ENCODE measurements at regions not wholly inside any gene's neighbourhood (a gene's known extent, or its start where the extent isn't known, plus 50 kb on each side); places are given as distances from the start of the nearest gene placed in this dataset.

DNA sequence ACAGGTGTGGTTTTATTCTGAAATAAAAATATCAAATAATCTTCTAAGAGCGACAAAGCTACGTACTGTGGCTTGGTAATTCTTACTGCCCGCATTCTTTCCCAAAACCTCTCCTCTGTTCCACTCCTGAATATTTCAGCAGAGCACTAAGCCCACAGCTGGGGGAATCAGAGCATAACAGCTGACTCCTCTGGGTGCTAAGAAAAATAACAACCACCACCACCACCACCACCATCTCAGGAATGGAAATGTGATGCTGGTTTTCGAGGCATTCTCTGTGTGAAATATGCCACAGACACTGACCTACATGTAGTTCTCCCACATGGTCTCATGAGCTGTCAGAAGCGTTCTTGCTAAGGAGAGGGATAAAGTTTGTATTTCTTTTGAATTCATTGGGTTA is 183.7 kb downstream of the BMP4 start:
- intact Hi-C loops (cut with micrococcal nuclease) = no loop called here
- H3K9me3 Mint-ChIP-seq = peaks cover 20% of the 10 kb centered on the region

DNA sequence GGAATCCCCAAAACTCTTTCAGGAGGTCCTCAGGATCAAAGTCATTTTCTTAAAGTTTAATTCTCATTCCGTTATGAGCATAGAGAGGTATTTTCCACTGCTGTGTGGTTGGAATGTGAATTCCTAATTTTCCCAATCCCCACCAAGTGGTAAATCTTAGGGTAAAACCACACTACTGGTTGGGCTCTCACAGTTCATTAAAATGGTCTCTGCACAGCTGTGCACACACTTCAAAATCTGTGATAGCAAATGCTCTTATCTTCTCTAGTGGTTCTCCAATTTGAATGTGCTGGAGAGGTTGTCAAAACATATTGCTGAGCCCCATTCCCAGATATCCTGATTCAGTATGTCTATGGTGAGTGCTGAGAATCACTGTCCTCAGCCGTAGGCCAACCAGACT is 189.1 kb downstream of the BMP4 start:
- no peaks in the 10 kb centered on the region for H3K27me3 Mint-ChIP-seq
- H3K4me3 Mint-ChIP-seq = no peak overlapping the region
- no peaks in the 10 kb centered on the region for H3K4me1 Mint-ChIP-seq (ENCODE audit: low read depth)
- H3K27ac Mint-ChIP-seq = no peak overlapping the region
- intact Hi-C loops (cut with micrococcal nuclease) = no loop called here
- H3K36me3 Mint-ChIP-seq (ENCODE audit: low read depth) = no peaks in the 10 kb centered on the region
- H3K9me3 Mint-ChIP-seq = peaks cover 20% of the 10 kb centered on the region

More for the DNA sequence above, 183.7 kb downstream of the BMP4 start:
- Mint-ChIP-seq H3K36me3 (ENCODE audit: low read depth) (no peaks in the 10 kb centered on the region), H3K27me3 (no peaks in the 10 kb centered on the region), H3K27ac (no peak overlapping the region), H3K4me3 (no peak overlapping the region), H3K4me1 (ENCODE audit: low read depth) (no peaks in the 10 kb centered on the region)

DNA sequence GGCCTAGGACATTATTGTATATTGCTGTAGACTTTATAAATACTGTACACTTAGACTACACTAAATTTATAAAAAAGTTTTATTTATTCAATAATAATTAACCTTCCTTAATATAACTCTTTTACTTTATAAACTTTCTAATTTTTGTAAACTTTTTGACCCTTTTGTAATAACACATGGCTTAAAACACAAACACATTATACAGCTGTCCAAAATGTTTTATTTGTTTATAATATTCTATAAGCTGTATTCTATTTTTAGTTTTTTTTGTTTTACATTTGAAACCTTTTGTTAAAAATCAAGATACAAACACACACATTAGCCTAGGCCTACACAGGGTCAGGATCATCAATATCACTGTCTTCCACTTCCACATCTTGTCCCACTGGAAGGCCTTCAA is 190.0 kb downstream of the BMP4 start:
- intact Hi-C loops (cut with micrococcal nuclease) = no loop called here
- Mint-ChIP-seq H3K27ac (no peak overlapping the region), H3K4me3 (no peak overlapping the region), H3K4me1 (ENCODE audit: low read depth) (no peaks in the 10 kb centered on the region), H3K36me3 (ENCODE audit: low read depth) (no peaks in the 10 kb centered on the region), H3K27me3 (no peaks in the 10 kb centered on the region), H3K9me3 (peaks cover 25% of the 10 kb centered on the region)

DNA sequence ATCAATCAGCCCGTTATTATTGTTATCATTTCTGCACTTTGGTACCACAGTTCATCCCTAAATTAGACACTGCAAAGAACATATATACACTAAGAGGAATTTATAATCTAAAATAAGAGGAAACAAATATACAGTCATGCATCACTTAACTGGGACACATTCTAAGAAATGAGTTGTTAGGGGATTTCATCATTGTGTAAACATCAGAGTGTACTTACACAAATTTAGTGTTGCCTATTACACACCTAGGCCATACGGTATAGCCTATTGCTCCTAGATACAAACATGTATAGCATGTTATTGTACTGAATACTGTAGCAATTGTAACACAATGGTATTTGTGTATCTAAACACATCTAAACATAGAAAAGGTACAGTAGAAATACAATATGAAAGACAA is 190.5 kb downstream of the BMP4 start:
- no peak overlapping the region for H3K27ac Mint-ChIP-seq
- no peaks in the 10 kb centered on the region for H3K27me3 Mint-ChIP-seq
- no peaks in the 10 kb centered on the region for H3K36me3 Mint-ChIP-seq (ENCODE audit: low read depth)
- H3K4me3 Mint-ChIP-seq = no peak overlapping the region
- H3K9me3 Mint-ChIP-seq = peaks cover 30% of the 10 kb centered on the region
- no peaks in the 10 kb centered on the region for H3K4me1 Mint-ChIP-seq (ENCODE audit: low read depth)
- intact Hi-C loops (cut with micrococcal nuclease) = no loop called here

DNA sequence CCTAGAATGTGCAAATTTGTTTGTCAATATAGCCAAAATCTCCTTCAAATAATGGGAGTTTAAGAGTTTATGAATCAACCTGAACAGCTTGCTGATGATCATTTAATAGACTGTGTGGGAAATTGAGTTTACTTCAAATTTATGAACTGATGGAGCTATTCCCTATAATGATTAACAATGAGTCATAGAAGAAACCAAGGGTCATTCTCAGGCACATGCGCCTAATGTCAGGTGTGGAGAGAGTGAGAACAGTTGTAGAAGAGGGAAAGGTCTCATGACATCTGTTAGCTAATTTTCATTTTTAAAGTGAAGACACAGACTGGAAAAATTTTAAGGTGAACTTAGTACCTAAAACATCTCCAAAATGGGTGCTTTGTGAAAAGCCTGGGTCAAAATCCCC is 191.8 kb downstream of the BMP4 start:
- Mint-ChIP-seq H3K27ac (no peak overlapping the region), H3K27me3 (no peaks in the 10 kb centered on the region), H3K4me1 (ENCODE audit: low read depth) (no peaks in the 10 kb centered on the region), H3K9me3 (peaks cover 28% of the 10 kb centered on the region), H3K4me3 (no peak overlapping the region), H3K36me3 (ENCODE audit: low read depth) (no peaks in the 10 kb centered on the region)
- intact Hi-C loops (cut with micrococcal nuclease) = no loop called here

DNA sequence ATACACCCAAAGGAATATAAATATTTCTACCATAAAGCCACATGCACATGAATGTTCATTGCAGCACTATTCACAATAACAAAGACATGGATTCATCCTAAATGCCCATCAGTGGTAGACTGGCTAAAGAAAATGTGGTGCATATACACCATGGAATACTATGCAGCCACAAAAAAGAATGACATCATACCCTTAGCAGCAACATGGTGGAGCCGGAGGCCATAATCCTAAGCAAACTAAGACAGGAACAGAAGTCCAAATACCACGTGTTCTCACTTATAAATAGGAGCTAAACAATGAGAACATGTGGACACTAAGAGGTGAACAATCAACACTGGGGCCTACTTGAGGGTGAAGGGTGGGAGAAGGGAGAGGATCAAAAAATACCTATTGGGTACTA is 198.5 kb downstream of the BMP4 start:
- intact Hi-C loops (cut with micrococcal nuclease) = no loop called here
- no peak overlapping the region for H3K27ac Mint-ChIP-seq
- no peaks in the 10 kb centered on the region for H3K27me3 Mint-ChIP-seq
- H3K9me3 Mint-ChIP-seq = peaks cover 37% of the 10 kb centered on the region
- H3K4me3 Mint-ChIP-seq = no peak overlapping the region
- H3K36me3 Mint-ChIP-seq (ENCODE audit: low read depth) = no peaks in the 10 kb centered on the region
- H3K4me1 Mint-ChIP-seq (ENCODE audit: low read depth) = no peaks in the 10 kb centered on the region

DNA sequence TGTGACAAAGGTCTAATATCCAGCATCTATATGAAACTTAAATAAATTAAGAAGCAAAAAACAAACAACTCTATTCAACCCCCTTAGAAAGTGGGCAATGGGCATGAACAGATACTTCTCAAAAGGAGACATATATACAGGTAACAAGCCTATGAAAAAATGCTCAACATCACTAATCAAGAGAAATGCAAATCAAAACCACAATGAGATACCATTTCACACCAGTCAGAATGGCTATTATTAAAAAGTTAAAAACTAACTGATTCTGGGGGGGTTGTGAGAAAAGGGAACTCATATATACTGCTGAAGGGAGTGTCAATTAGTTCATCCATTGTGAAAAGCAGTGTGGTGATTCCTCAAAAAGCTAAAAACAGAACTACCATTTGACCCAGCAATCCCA is 198.9 kb downstream of the BMP4 start:
- Mint-ChIP-seq H3K4me1 (ENCODE audit: low read depth) (no peaks in the 10 kb centered on the region), H3K27me3 (no peaks in the 10 kb centered on the region), H3K27ac (no peak overlapping the region), H3K4me3 (no peak overlapping the region), H3K9me3 (peaks cover 37% of the 10 kb centered on the region), H3K36me3 (ENCODE audit: low read depth) (no peaks in the 10 kb centered on the region)
- intact Hi-C loops (cut with micrococcal nuclease) = no loop called here

DNA sequence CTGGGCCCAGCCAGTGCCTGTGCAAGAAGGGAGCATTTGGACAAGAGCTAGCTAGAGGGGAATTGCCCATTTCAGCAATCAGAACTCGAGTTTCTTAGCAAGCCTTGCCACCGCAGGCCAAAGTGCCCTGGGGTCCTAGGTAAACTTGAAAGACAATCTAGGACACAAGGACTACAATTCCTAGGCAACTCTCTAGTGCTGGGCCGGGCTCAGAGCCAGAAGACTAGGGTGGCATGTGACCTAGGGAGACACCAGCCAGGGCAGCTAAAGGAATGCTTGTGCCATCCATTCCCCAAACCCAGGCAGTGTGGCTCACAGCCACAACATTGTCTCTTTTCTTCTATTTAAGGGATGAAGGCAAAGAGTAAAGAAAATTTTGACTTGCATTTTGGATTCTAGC is 205.0 kb downstream of the BMP4 start:
- Mint-ChIP-seq H3K36me3 (ENCODE audit: low read depth) (no peaks in the 10 kb centered on the region), H3K4me3 (no peak overlapping the region), H3K4me1 (ENCODE audit: low read depth) (no peaks in the 10 kb centered on the region), H3K9me3 (peaks cover 20% of the 10 kb centered on the region), H3K27ac (no peak overlapping the region), H3K27me3 (no peaks in the 10 kb centered on the region)
- intact Hi-C loops (cut with micrococcal nuclease) = no loop called here

DNA sequence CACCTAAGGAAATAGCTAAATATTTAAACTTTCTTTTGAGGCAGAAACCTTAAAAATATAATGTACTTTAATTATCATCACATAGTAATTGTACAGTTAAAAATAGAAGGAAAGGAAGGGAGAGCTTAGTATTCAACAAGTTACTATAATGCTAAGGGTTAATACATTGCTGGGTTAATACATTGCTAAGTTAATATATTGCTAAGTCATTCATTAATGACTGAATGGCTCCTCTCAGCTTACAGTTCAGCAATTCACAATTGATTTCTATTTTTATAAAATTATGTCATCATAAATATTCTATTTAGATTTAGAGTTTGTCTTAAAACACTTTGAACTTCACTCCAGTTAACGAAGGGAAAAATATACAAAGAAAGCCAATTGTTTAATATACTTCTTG is 207.9 kb downstream of the BMP4 start:
- intact Hi-C loops (cut with micrococcal nuclease) = no loop called here
- peaks cover under 1% of the 10 kb centered on the region for H3K9me3 Mint-ChIP-seq
- no peak overlapping the region for H3K4me3 Mint-ChIP-seq

DNA sequence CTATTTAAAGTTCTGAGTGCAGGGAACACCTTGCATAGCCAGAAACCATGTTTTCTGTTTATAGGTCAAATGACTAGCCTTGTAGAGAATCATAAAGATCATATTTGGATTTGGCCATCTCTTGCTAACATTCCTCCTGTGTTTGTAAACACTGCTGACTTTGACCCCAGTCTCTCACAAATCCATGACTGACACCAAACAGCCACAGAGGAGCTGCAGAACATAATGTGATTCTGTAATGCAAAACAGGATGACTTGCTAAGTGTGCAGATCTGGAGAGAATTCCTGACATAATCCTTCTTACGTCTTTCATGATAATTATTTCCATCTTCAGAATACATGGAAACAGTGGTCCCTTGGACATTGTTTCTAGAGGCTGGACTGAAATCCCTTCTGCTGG is 211.8 kb downstream of the BMP4 start:
- Mint-ChIP-seq H3K36me3 (ENCODE audit: low read depth) (no peaks in the 10 kb centered on the region), H3K27ac (no peak overlapping the region), H3K4me3 (no peak overlapping the region), H3K4me1 (ENCODE audit: low read depth) (no peaks in the 10 kb centered on the region), H3K27me3 (no peaks in the 10 kb centered on the region), H3K9me3 (no peaks in the 10 kb centered on the region)
- intact Hi-C loops (cut with micrococcal nuclease) = no loop called here

More for the DNA sequence above, 207.9 kb downstream of the BMP4 start:
- Mint-ChIP-seq H3K27me3 (no peaks in the 10 kb centered on the region), H3K36me3 (ENCODE audit: low read depth) (no peaks in the 10 kb centered on the region), H3K27ac (no peak overlapping the region), H3K4me1 (ENCODE audit: low read depth) (no peaks in the 10 kb centered on the region)

DNA sequence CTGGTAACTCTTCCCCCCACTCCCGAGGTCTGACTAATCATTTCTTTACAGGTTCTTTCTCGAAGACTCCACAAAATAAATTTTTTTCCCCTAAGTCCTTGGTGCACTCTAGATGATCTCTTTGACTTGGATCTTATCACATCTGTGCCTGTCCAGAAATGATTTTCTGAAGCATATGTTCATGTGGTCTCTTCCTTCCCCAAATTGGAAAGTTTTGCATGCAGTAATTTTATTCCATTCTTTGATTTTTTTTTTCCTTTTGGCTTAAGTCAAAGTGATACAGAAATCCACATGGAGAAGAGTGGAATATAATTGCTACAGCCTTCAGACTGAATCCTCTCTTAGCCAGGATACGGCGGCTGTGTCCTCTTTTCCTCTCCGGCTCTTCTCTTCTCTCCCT is 213.3 kb downstream of the BMP4 start:
- no peaks in the 10 kb centered on the region for H3K4me1 Mint-ChIP-seq (ENCODE audit: low read depth)
- no peak overlapping the region for H3K4me3 Mint-ChIP-seq
- no peaks in the 10 kb centered on the region for H3K27me3 Mint-ChIP-seq
- H3K27ac Mint-ChIP-seq = no peak overlapping the region
- intact Hi-C loops (cut with micrococcal nuclease) = no loop called here
- no peaks in the 10 kb centered on the region for H3K9me3 Mint-ChIP-seq
- H3K36me3 Mint-ChIP-seq (ENCODE audit: low read depth) = no peaks in the 10 kb centered on the region

DNA sequence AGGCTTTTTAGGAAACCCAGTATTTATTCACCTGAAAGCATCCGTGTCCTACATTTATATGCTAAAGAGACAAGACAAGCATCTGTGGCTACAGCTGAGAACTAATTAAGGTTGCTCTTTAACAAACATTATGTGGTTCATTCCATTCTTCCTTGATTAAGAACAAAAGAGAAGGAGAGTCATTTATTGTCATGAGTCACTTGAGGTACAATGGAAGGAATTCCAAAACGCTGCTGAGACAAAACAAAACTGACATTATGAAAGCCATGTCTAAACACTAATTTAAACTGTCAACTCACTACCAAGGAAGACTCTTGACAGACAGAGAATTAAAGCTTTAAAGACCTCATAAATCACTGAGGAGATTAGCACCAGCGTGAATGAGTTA is 214.4 kb downstream of the BMP4 start:
- H3K4me1 Mint-ChIP-seq (ENCODE audit: low read depth) = no peaks in the 10 kb centered on the region
- intact Hi-C loops (cut with micrococcal nuclease) = no loop called here
- H3K27me3 Mint-ChIP-seq = no peaks in the 10 kb centered on the region
- no peaks in the 10 kb centered on the region for H3K36me3 Mint-ChIP-seq (ENCODE audit: low read depth)
- no peak overlapping the region for H3K4me3 Mint-ChIP-seq
- peaks cover 5% of the 10 kb centered on the region for H3K9me3 Mint-ChIP-seq
- H3K27ac Mint-ChIP-seq = no peak overlapping the region

DNA sequence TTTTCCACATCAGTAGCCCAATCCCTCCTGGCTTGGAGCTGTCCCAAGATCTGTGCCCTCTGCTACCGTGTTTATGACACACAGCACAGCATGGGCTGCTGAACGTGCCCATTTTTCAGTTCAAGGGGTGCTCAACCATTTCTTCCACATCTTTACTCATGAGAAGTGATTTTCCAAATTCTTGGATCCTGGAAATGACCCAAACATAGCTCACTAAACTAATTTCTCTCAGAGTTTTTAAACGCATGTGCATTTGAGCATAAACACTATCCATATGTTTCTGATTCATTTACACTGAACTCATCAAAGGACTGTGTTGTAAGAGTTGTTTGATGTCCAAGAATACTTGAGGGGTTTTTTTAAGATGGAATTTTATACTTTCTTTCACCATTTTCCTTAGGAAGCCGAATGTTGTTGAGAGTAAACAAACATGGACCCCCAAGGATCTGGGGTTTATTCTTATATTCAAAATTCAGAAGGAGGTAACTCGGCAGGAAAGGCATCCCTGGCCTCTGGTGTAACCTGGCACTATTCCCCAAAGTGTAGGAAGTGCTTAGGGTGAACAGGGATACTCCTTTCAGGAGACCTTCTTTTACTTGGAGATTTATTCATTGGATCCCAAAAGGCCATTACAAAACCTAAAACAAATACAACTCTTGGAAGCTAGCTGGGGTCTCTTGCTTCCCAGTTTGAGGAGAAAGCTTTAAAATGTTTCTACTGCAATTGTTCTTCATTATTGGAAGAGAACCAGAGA is 215.0 kb downstream of the BMP4 start:
- no peaks in the 10 kb centered on the region for H3K4me1 Mint-ChIP-seq (ENCODE audit: low read depth)
- peaks cover 11% of the 10 kb centered on the region for H3K9me3 Mint-ChIP-seq
- H3K27ac Mint-ChIP-seq = no peak overlapping the region
- no peak overlapping the region for H3K4me3 Mint-ChIP-seq
- H3K27me3 Mint-ChIP-seq = no peaks in the 10 kb centered on the region
- intact Hi-C loops (cut with micrococcal nuclease) = no loop called here
- H3K36me3 Mint-ChIP-seq (ENCODE audit: low read depth) = no peaks in the 10 kb centered on the region

DNA sequence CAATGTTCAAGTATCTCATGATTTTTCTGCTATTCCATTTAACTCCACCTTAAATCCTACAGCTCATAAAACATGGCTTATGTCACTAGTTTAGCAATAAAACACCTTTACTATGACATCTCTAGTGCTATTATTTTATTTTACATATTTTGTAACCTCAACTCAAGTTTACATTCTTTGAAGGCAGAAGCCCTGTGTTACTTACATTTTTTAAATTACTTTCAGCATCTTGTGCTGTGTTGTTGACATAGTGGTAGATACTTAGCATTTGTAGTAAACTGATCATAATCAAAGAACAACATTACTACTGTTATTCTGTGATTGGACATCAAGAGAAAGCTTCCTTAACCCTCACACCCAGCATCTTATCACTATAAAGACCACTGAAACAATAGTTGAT is 216.1 kb downstream of the BMP4 start:
- Mint-ChIP-seq H3K36me3 (ENCODE audit: low read depth) (no peaks in the 10 kb centered on the region), H3K27me3 (no peaks in the 10 kb centered on the region), H3K4me3 (no peak overlapping the region), H3K9me3 (peaks cover 16% of the 10 kb centered on the region), H3K4me1 (ENCODE audit: low read depth) (no peaks in the 10 kb centered on the region), H3K27ac (no peak overlapping the region)
- intact Hi-C loops (cut with micrococcal nuclease) = no loop called here

DNA sequence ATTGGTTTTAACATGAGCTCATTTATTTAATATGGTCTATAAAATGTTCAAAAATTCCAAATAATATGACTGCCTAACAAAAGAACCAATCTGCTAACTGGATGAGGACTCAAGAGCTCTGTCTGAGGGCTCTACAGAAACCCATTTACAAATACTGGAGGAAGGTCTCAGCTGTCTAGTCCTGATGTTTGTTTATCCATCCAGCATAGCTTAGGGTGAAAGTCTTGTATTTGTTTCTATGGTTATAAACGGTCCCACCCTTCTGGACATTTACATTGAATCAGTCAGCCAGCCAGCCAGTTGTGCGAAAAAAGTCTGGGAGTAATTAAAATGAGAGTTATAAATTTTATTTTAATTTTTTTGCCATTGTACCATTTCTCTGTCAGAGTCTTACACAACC is 220.7 kb downstream of the BMP4 start:
- Mint-ChIP-seq H3K4me1 (ENCODE audit: low read depth) (no peaks in the 10 kb centered on the region), H3K27me3 (no peaks in the 10 kb centered on the region), H3K9me3 (peaks cover 16% of the 10 kb centered on the region), H3K27ac (no peak overlapping the region), H3K4me3 (no peak overlapping the region), H3K36me3 (ENCODE audit: low read depth) (no peaks in the 10 kb centered on the region)
- intact Hi-C loops (cut with micrococcal nuclease) = no loop called here

Data from dendritic cell treated with granulocyte-macrophage colony-stimulating factor and Interleukin-4, amounts not matched to agents 40 ng/mL and 50 ng/mL, for 4 days (primary cell).